ENCODE measurements at regions not wholly inside any gene's neighbourhood (a gene's known extent, or its start where the extent isn't known, plus 50 kb on each side); places are given as distances from the start of the nearest gene placed in this dataset.

DNA sequence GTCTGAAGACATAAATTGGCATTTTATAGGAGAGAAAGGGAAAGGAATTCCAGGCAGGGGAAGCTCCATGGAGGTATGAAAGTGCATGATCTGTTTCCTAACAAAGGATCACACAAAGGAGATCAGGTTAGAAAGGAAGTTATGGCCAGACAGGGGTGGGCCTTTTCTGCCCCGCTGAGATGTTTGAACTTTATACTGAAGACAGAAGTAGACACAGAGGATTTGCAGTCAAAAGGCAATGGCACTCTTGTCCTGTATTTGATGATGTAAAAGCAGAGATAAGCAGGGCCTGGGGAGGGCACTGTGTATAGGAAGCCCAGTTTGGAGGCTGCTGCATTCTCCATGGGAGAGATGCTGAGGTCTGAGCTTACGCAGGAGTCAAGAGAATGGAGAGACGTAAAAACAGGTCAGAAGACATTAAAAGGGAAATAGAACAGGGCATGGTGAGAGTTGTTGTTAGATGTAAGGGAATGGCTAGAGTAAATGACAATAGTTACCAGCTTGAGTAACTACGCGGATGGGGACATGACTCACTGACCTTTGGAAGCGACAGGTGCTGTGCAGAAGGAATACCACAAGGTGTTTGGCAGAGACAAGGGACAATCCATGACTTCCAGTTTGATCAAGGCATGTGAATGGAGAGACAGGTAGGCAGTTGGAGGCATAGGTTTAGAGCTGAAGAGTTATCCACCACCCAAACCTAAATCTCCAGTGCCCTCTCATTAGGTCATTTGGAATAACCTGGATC, 190.6 kb upstream of the SASH1 start:
- no peak for DNase-seq (ENCODE audit: low read depth in 1 of 2, low spot score in 2 of 2)
- Histone ChIP-seq H3K23ac (ENCODE audit: insufficient read length) (no peak overlapping the region), H4K91ac (replicated peaks; ENCODE audit: insufficient read length, low read length) (no peak overlapping the region), H3K27me3 (replicated peaks in 1 of 4; ENCODE audit: control insufficient read depth in 3 of 4, extremely low read depth in 1 of 4, insufficient read depth in 3 of 4, low read length in 3 of 4) (no peaks in the 10 kb centered on the region), H3K4ac (replicated peaks; ENCODE audit: insufficient read length, low read depth, low read length) (no peak overlapping the region), H3K14ac (ENCODE audit: insufficient read length) (no peak overlapping the region), H3K4me3 (ENCODE audit: extremely low read depth in 1 of 4, insufficient read depth in 2 of 4, low read depth in 3 of 4, low read length in 4 of 4) (no peak overlapping the region), H2BK120ac (replicated peaks; ENCODE audit: low read depth, low read length) (no peak overlapping the region), H3K56ac (replicated peaks; ENCODE audit: insufficient read length, low read depth, low read length) (no peak overlapping the region), H4K20me1 (replicated peaks in 1 of 2; ENCODE audit: control insufficient read depth in 1 of 2, insufficient read depth in 2 of 2, low read length in 2 of 2) (no peaks in the 10 kb centered on the region), H3K4me2 (ENCODE audit: insufficient read depth in 1 of 2, low read depth in 2 of 2, low read length in 2 of 2) (no peak overlapping the region), H2BK15ac (ENCODE audit: low read length) (no peak overlapping the region; the same call in 1 of the 2 replicates), H3K4me1 (replicated peaks in 1 of 4; ENCODE audit: control insufficient read depth in 3 of 4, insufficient read depth in 4 of 4, low read length in 3 of 4) (no peaks in the 10 kb centered on the region; a peak in 1 of 7 replicates), H3K79me1 (ENCODE audit: low read depth, low read length) (no peaks in the 10 kb centered on the region), H3K9me3 (ENCODE audit: insufficient read depth in 2 of 2, low read depth in 1 of 2, low read length in 1 of 2) (no peaks in the 10 kb centered on the region), H3K79me2 (ENCODE audit: control insufficient read depth in 1 of 2, insufficient read depth in 2 of 2, low read length in 2 of 2) (no peaks in the 10 kb centered on the region), H3K9ac (replicated peaks in 1 of 4; ENCODE audit: extremely low read depth in 1 of 4, low read depth in 3 of 4, low read length in 3 of 4) (no peak overlapping the region), H2BK20ac (ENCODE audit: low read length) (no peak overlapping the region), H2BK12ac (ENCODE audit: low read depth, low read length) (no peak overlapping the region), H2AFZ (ENCODE audit: low read length) (no peak overlapping the region), H3K23me2 (ENCODE audit: low read depth, low read length) (no peaks in the 10 kb centered on the region; the same call in 1 of the 2 replicates), H4K8ac (ENCODE audit: extremely low read depth, insufficient read depth, low read length) (no peak overlapping the region), H2BK5ac (ENCODE audit: low read depth, low read length) (no peak overlapping the region), H3K36me3 (ENCODE audit: control insufficient read depth in 2 of 4, insufficient read depth in 4 of 4, low read length in 3 of 4) (no peaks in the 10 kb centered on the region), H4K5ac (ENCODE audit: insufficient read length, low read depth, low read length) (no peak overlapping the region), H3K27ac (ENCODE audit: low read depth, low read length) (no peak overlapping the region), H3K18ac (ENCODE audit: extremely low read depth, low read length) (no peak overlapping the region), H2AK5ac (ENCODE audit: low read depth, low read length) (no peak overlapping the region)
- no peak for FAIRE-seq
- WGBS, 2 experiments (ENCODE audit: extremely low coverage in 1 of 2, insufficient coverage in 1 of 2, insufficient read length in 1 of 2, insufficient replicate concordance in 2 of 2, low coverage in 1 of 2, low lambda C conversion rate in 2 of 2, missing lambda C conversion rate in 1 of 2): 90% methylated on average over 6 of the region's 6 CpGs; no CpG with 5 or more reads in 1 of the 2 experiments
- ChIA-PET CTCF (ENCODE audit: partially characterized antibody) (interaction anchor here (0.8 to 8.1 kb wide), 7 partner anchors 9 to 312 kb away, joined by 3 to 43 read pairs (median 6); no protein-coding TSS in a partner anchor), POLR2A (ENCODE audit: partially characterized antibody) (no interaction called here)
- no peak for TF ChIP-seq EP300 (IDR thresholded peaks at IDR 0.05; ENCODE audit: borderline replicate concordance in 1 of 2, low read depth in 2 of 2, low read length in 2 of 2)
- no peak for TF ChIP-seq POU5F1 (IDR thresholded peaks at IDR 0.05; ENCODE audit: low read depth, low read length)
- TF ChIP-seq CHD2 (IDR thresholded peaks at IDR 0.05; ENCODE audit: low read length): no peak
- TF ChIP-seq GABPA (IDR thresholded peaks at IDR 0.05; ENCODE audit: borderline replicate concordance, insufficient read depth, low read length): no peak
- TF ChIP-seq EZH2 (IDR thresholded peaks at IDR 0.05; ENCODE audit: low read depth, low read length, severe bottlenecking): no peak
- no peak for TF ChIP-seq SIRT6 (IDR thresholded peaks at IDR 0.05; ENCODE audit: low read length)
- TF ChIP-seq RNF2 (IDR thresholded peaks at IDR 0.05; ENCODE audit: borderline replicate concordance, low read depth, low read length, missing control alignments, poor library complexity, severe bottlenecking): no peak
- no peak for TF ChIP-seq PHF8 (conservative IDR thresholded peaks at IDR 0.05; ENCODE audit: low read depth, low read length)
- no peak for TF ChIP-seq YY1 (IDR thresholded peaks at IDR 0.05; ENCODE audit: low read depth, low read length)
- TF ChIP-seq CEBPB (IDR thresholded peaks at IDR 0.05; ENCODE audit: low read depth, low read length): no peak
- TF ChIP-seq CBX8 (IDR thresholded peaks at IDR 0.05; ENCODE audit: borderline replicate concordance, low read depth, low read length): no peak
- TF ChIP-seq TCF12 (IDR thresholded peaks at IDR 0.05; ENCODE audit: low read depth, low read length): no peak
- TF ChIP-seq HDAC6 (IDR thresholded peaks at IDR 0.05; ENCODE audit: low read depth, low read length): no peak

Data from H1 (cell line).